Heart right ventricle (tissue), 16 donors: ENCODE measurements at regions not wholly inside any gene's neighbourhood (a gene's known extent, or its start where the extent isn't known, plus 50 kb on each side); places are given as distances from the start of the nearest gene placed in this dataset.

Experiments used
- ATAC-seq, 8 donors: fragments of 200-7000 bp; cut with Tn5 transposase; one replicate each; pipeline ENCODE4 v1.9.1; 2020; ENCODE audit warnings: mild to moderate bottlenecking in 8 of 8, moderate library complexity in 8 of 8, moderate number of reproducible peaks in 1 of 8
- DNase-seq, 2 donors: peaks; one replicate each; pipeline ENCODE4 v3.0.0-alpha.2; 2020
- H3K27ac ChIP-seq, 10 donors: fragments of 200-600 bp; sonication (generic) in 2 of 10; one replicate each; pipeline versions ENCODE4 v1.5.0 to v1.8.0; 2020 to 2022; ENCODE audit warnings: mild to moderate bottlenecking in 3 of 10
- H3K27me3 ChIP-seq, 7 donors: fragments of 200-600 bp; one replicate each; pipeline ENCODE4 v1.8.0; 2021 to 2022; ENCODE audit warnings: mild to moderate bottlenecking in 2 of 7
- H3K36me3 ChIP-seq, 9 donors: fragments of 200-600 bp; sonication (generic) in 1 of 9; one replicate each; pipeline versions ENCODE4 v1.5.0 to v1.8.0; 2020 to 2022; ENCODE audit warnings: mild to moderate bottlenecking in 2 of 9
- H3K4me1 ChIP-seq, 9 donors: fragments of 200-600 bp; sonication (generic) in 1 of 9; one replicate each; pipeline versions ENCODE4 v1.5.0 to v1.8.0; 2020 to 2022; ENCODE audit warnings: mild to moderate bottlenecking in 4 of 9
- H3K4me3 ChIP-seq, 10 donors: fragments of 200-600 bp; sonication (generic) in 2 of 10; one replicate each; pipeline versions ENCODE4 v1.5.0 to v1.8.0; 2020 to 2022; ENCODE audit warnings: mild to moderate bottlenecking in 7 of 10, moderate library complexity in 2 of 10
- H3K9me3 ChIP-seq, 11 donors: fragments of 200-600 bp in 10 of 11; sonication (generic) in 2 of 11; one replicate each; pipeline versions ENCODE4 v1.5.0 to v1.8.0; 2013 to 2022; ENCODE audit warnings: mild to moderate bottlenecking in 2 of 11, control low read depth in 1 of 11, moderate library complexity in 1 of 11
- CTCF ChIP-seq, 9 donors: fragments of 200-600 bp; sonication (generic) in 2 of 9; IDR thresholded peaks; one replicate each; pipeline versions ENCODE4 v1.5.0 to v1.8.0; 2021 to 2022; ENCODE audit warnings: antibody characterized with exemption in 9 of 9, mild to moderate bottlenecking in 5 of 9, moderate library complexity in 1 of 9
- WGBS, 2 donors: extraction: QIAGEN DNeasy Blood & Tissue Kit; methylation state at CpG; one replicate each; pipeline ENCODE4 v1.1.7; 2013; ENCODE audit warnings: inconsistent platforms in 1 of 2; 5-methylcytosine and 5-hydroxymethylcytosine counted together
- intact Hi-C, 10 donors: fragments of 100-400 bp; cut with DNase I; formaldehyde crosslinking; loops; one replicate each; pipeline versions ENCODE4 v1.11.1 to v1.14.2; 2022
- donor health status: Arrhythmogenic right ventricular cardiomyopathy.
- donor health status: ischemic (EF 13 %, LVEDD 7.1; RV severe dilation, severe dysfunction).
- donor health status: healthy with polysubstance abuse.
- donor health status: DM: no; HTN: yes; CAD: no.
- donor health status: DM: no; HTN: no; CAD: no.
- donor health status: ischemic (EF 25% LVEDD 6.9; RV normal size, moderate dysfunction).
- donor health status: ischemic (EF 25% LVEDD 5.7; RV mildly dilated, moderate dysfunction).
- donor health status: healthy.
- donor health status: DM: yes; HTN: yes; CAD: no.
- donor health status: Ischemic cardiomyopathy.
- donor health status: ischemic (EF 35%, LVEDD 5.7; RV mildly dilated, moderate dysfunction).
- donor health status: nonischemic (EF 11% LVEDD 7.7; RV severe dilation, severe dysfunction).
- donor health status: DM: yes; HTN: yes; CAD: no.
- donor health status: PGD.
- donor health status: ischemic (EF 29% LVEDD 5.4; RV normal size, mild dysfunction).
- donor health status: nonischemic (EF 23%, LVEDD 6.1; RV moderate dilation, normal function).

- ATAC-seq (no peak), DNase-seq (no peak)
- H3K27ac ChIP-seq: no peak overlapping the region
- no peak overlapping the region for H3K4me3 ChIP-seq
- H3K4me1 ChIP-seq: no peaks in the 10 kb centered on the region
- no peaks in the 10 kb centered on the region for H3K9me3 ChIP-seq
- no peaks in the 10 kb centered on the region for H3K27me3 ChIP-seq
- no peaks in the 10 kb centered on the region for H3K36me3 ChIP-seq
- intact Hi-C loops: loop anchor here in 1 of 10 donors (10.0 kb wide), 1 partner anchor 69 kb away; no protein-coding TSS in a partner anchor
- 74 to 77% methylated on average over 5 of the region's 5 CpGs for WGBS, 2 donors
- no peak for TF ChIP-seq CTCF (IDR thresholded peaks at IDR 0.05)
Observed at GRCh38 chr20:55693641-55694040, 311.7 kb downstream of the CBLN4 start.

DNA sequence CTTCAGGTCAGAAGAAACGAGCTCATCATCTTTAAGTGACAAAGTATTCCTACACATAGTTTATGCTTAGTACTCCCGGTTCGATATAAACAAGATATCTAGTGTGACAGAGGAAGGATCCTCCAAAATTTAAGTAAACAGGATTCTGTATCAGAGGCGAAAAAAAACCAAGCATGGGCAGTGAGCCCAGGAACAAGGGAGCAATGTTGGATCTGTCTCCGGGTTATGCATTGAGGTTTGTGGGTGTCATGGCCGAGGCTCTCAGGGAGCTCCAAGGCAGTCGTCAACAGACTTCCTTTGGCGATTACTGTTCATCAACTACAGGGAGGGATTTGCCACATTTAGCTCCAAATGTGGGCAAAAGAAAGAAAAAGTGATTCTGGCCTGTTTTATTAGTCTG, 319.5 kb downstream of the CBLN4 start:
- intact Hi-C loops: no loop called here
- DNase-seq (no peak), ATAC-seq (no peak)
- no peak for TF ChIP-seq CTCF (IDR thresholded peaks at IDR 0.05)
- H3K27ac ChIP-seq: no peak overlapping the region
- no peak overlapping the region for H3K4me3 ChIP-seq
- no peaks in the 10 kb centered on the region for H3K27me3 ChIP-seq
- no peaks in the 10 kb centered on the region for H3K9me3 ChIP-seq
- H3K36me3 ChIP-seq: no peaks in the 10 kb centered on the region
- WGBS, 2 donors: 68 to 72% methylated on average over 8 of the region's 8 CpGs
- no peaks in the 10 kb centered on the region for H3K4me1 ChIP-seq

GRCh38 chr20:55685425-55685824, 319.9 kb downstream of the CBLN4 start:
- intact Hi-C loops: no loop called here

GRCh38 chr20:55684578-55684977, 320.7 kb downstream of the CBLN4 start:
- no peak overlapping the region for H3K4me3 ChIP-seq
- intact Hi-C loops: no loop called here
- H3K4me1 ChIP-seq: no peaks in the 10 kb centered on the region
- 57 to 59% methylated on average over 4 of the region's 4 CpGs for WGBS, 2 donors
- ATAC-seq (peak in 4 of 8 donors; percentile 25 to 58 (median 40)), DNase-seq (peak in 1 of 2 donors; percentile 6)
- no peak overlapping the region for H3K27ac ChIP-seq
- TF ChIP-seq CTCF (IDR thresholded peaks at IDR 0.05): no peak
- no peaks in the 10 kb centered on the region for H3K9me3 ChIP-seq
- H3K36me3 ChIP-seq: no peaks in the 10 kb centered on the region
- no peaks in the 10 kb centered on the region for H3K27me3 ChIP-seq

More at GRCh38 chr20:55685425-55685824, 319.9 kb downstream of the CBLN4 start:
- Histone ChIP-seq H3K27me3 (no peaks in the 10 kb centered on the region), H3K27ac (no peak overlapping the region), H3K4me3 (no peak overlapping the region), H3K9me3 (no peaks in the 10 kb centered on the region), H3K36me3 (no peaks in the 10 kb centered on the region), H3K4me1 (no peaks in the 10 kb centered on the region)
- DNase-seq (no peak), ATAC-seq (no peak)
- TF ChIP-seq CTCF (IDR thresholded peaks at IDR 0.05): no peak
- 76 to 79% methylated on average over 4 of the region's 4 CpGs for WGBS, 2 donors
